IMR-90 (cell line): ENCODE measurements at regions not wholly inside any gene's neighbourhood (a gene's known extent, or its start where the extent isn't known, plus 50 kb on each side); places are given as distances from the start of the nearest gene placed in this dataset.

Source experiments
- ATAC-seq: fragments of 200-7000 bp; cut with Tn5 transposase; 2 replicates; pipeline ENCODE4 v1.9.1; 2020; ENCODE audit warnings: low read depth, mild to moderate bottlenecking, moderate library complexity
- BruUV-seq: library from RNA; stranded (reverse); fragments of 400-500 nt; replicated peaks from 2 replicates; lab custom pipeline; 2021; lab: Mats Ljungman, UMichigan
- CTCF ChIA-PET: fragments of 300-600 bp; formaldehyde crosslinking; extraction: SDS; loops from one replicate; lab custom pipeline; 2021; ENCODE audit warnings: antibody characterized with exemption; lab: Yijun Ruan, JAX
- POLR2A ChIA-PET: fragments of 300-600 bp; sonication (Branson Sonifier 250); formaldehyde crosslinking; loops from one replicate; lab custom pipeline; 2022; ENCODE audit warnings: antibody characterized with exemption; ENCODE audit not compliant: unreplicated experiment; lab: Charles Lee
- DNase-seq: peaks from one replicate; pipeline ENCODE4 v3.0.0; 2013
- H2AFZ ChIP-seq: replicated peaks from 2 replicates; pipeline ENCODE3; 2013; ENCODE audit warnings: low read length, mild to moderate bottlenecking; ENCODE audit not compliant: poor library complexity
- H2AK5ac ChIP-seq: 2 replicates; pipeline ENCODE4 v1.6.1; 2013; ENCODE audit warnings: low read depth, low read length, inconsistent platforms
- H2AK9ac ChIP-seq: replicated peaks from 2 replicates; pipeline ENCODE3; 2013; ENCODE audit warnings: mild to moderate bottlenecking, low read depth, low read length, moderate library complexity; ENCODE audit not compliant: poor library complexity
- H2BK120ac ChIP-seq: 2 replicates; pipeline ENCODE4 v1.6.1; 2013; ENCODE audit warnings: low read depth, low read length, inconsistent platforms
- H2BK15ac ChIP-seq: 3 replicates; pipeline ENCODE4 v1.6.1; 2013; ENCODE audit warnings: low read depth, low read length, inconsistent platforms
- H2BK20ac ChIP-seq: 2 replicates; pipeline ENCODE4 v1.6.1; 2013; ENCODE audit warnings: low read depth, mild to moderate bottlenecking, inconsistent platforms, low read length, moderate library complexity
- H2BK5ac ChIP-seq: 2 replicates; pipeline ENCODE4 v1.6.1; 2013; ENCODE audit warnings: mild to moderate bottlenecking, low read depth, low read length, inconsistent platforms; ENCODE audit not compliant: poor library complexity, severe bottlenecking
- H3K14ac ChIP-seq: replicated peaks from 2 replicates; pipeline ENCODE4 v1.6.1; 2013; ENCODE audit warnings: low read depth, low read length, inconsistent platforms
- H3K18ac ChIP-seq: 2 replicates; pipeline ENCODE4 v1.6.1; 2013; ENCODE audit warnings: low read depth, low read length, control low read depth
- H3K23ac ChIP-seq: 2 replicates; pipeline ENCODE4 v1.6.1; 2013; ENCODE audit warnings: low read depth, low read length, inconsistent platforms
- H3K27ac ChIP-seq: 2 replicates; pipeline ENCODE4 v1.5.1; 2013; ENCODE audit warnings: mild to moderate bottlenecking, control low read depth, low read length; ENCODE audit not compliant: insufficient read depth
- H3K27me3 ChIP-seq: 2 replicates; pipeline ENCODE4 v1.6.1; 2013; ENCODE audit warnings: low read length; ENCODE audit not compliant: control insufficient read depth, insufficient read depth
- H3K36me3 ChIP-seq: 2 replicates; pipeline ENCODE4 v1.6.1; 2013; ENCODE audit warnings: low read length, mixed read lengths; ENCODE audit not compliant: control insufficient read depth, insufficient read depth
- H3K4ac ChIP-seq: 2 replicates; pipeline ENCODE4 v1.6.1; 2013; ENCODE audit warnings: low read depth, low read length, inconsistent platforms
- H3K4me1 ChIP-seq: 2 replicates; pipeline ENCODE4 v1.6.1; 2013; ENCODE audit warnings: low read length, mixed read lengths; ENCODE audit not compliant: control insufficient read depth, insufficient read depth
- H3K4me2 ChIP-seq: 2 replicates; pipeline ENCODE4 v1.6.1; 2013; ENCODE audit warnings: low read depth, mild to moderate bottlenecking, control low read depth, low read length, moderate library complexity
- H3K4me3 ChIP-seq: 2 replicates; pipeline ENCODE4 v1.5.1; 2013; ENCODE audit warnings: low read depth, mild to moderate bottlenecking, control low read depth, low read length, moderate library complexity; ENCODE audit not compliant: insufficient read depth
- H3K56ac ChIP-seq: 2 replicates; pipeline ENCODE4 v1.6.1; 2013; ENCODE audit warnings: low read length, inconsistent platforms; ENCODE audit not compliant: insufficient read depth; ENCODE audit errors: extremely low read depth
- H3K79me1 ChIP-seq, 2 experiments: 2 replicates each; pipeline ENCODE4 v1.6.1; 2013; ENCODE audit warnings: low read length in 2 of 2, inconsistent platforms in 1 of 2, low read depth in 1 of 2
- H3K9ac ChIP-seq: 2 replicates; pipeline ENCODE4 v1.6.1; 2013; ENCODE audit warnings: low read depth, low read length, control low read depth
- H3K9me1 ChIP-seq: 2 replicates; pipeline ENCODE4 v1.6.1; 2013; ENCODE audit warnings: low read length, inconsistent platforms; ENCODE audit not compliant: insufficient read depth
- H3K9me3 ChIP-seq: 2 replicates; pipeline ENCODE4 v1.6.1; 2013; ENCODE audit warnings: low read length; ENCODE audit not compliant: control insufficient read depth, insufficient read depth
- H4K20me1 ChIP-seq: 2 replicates; pipeline ENCODE4 v1.6.1; 2013; ENCODE audit warnings: low read length, inconsistent platforms; ENCODE audit not compliant: insufficient read depth
- H4K5ac ChIP-seq: 2 replicates; pipeline ENCODE4 v1.6.1; 2013; ENCODE audit warnings: mild to moderate bottlenecking, low read depth, low read length, control low read depth
- H4K8ac ChIP-seq, 2 experiments: 2 replicates each; pipeline ENCODE4 v1.6.1; 2013; ENCODE audit warnings: low read depth in 2 of 2, low read length in 2 of 2, control low read depth in 1 of 2, inconsistent platforms in 1 of 2
- H4K91ac ChIP-seq: 2 replicates; pipeline ENCODE4 v1.6.1; 2013; ENCODE audit warnings: low read depth, low read length, inconsistent platforms; ENCODE audit not compliant: insufficient read depth
- BHLHE40 ChIP-seq: fragments of 150-350 bp; IDR thresholded peaks from 2 replicates; pipeline ENCODE4 v1.6.1; 2016; ENCODE audit warnings: mild to moderate bottlenecking, low read depth, low read length
- CEBPB ChIP-seq: IDR thresholded peaks from 2 replicates; pipeline ENCODE4 v1.6.1; 2012; ENCODE audit warnings: low read depth, low read length, improper control_type of control experiment
- CHD1 ChIP-seq: IDR thresholded peaks from 2 replicates; pipeline ENCODE4 v1.6.1; 2012; ENCODE audit warnings: low read depth, low read length, improper control_type of control experiment
- ELK1 ChIP-seq: fragments of 150-350 bp; IDR thresholded peaks from 2 replicates; pipeline ENCODE4 v1.6.1; 2016; ENCODE audit warnings: low read depth, mild to moderate bottlenecking, low read length, moderate library complexity, borderline replicate concordance
- FOS ChIP-seq: fragments of 150-350 bp; IDR thresholded peaks from 2 replicates; pipeline ENCODE4 v1.6.1; 2016; ENCODE audit warnings: low read depth, low read length
- MAFK ChIP-seq: IDR thresholded peaks from 2 replicates; pipeline ENCODE4 v1.6.1; 2012; ENCODE audit warnings: low read depth, low read length, improper control_type of control experiment
- MAZ ChIP-seq: IDR thresholded peaks from 2 replicates; pipeline ENCODE4 v1.6.1; 2012; ENCODE audit warnings: low read depth, mild to moderate bottlenecking, low read length, improper control_type of control experiment, moderate library complexity, borderline replicate concordance
- NFE2L2 ChIP-seq: fragments of 150-350 bp; IDR thresholded peaks from 2 replicates; pipeline ENCODE4 v1.6.1; 2016; ENCODE audit warnings: low read depth, mild to moderate bottlenecking, low read length
- RAD21 ChIP-seq: IDR thresholded peaks from 2 replicates; pipeline ENCODE4 v1.6.1; 2012; ENCODE audit warnings: low read length, improper control_type of control experiment
- RCOR1 ChIP-seq: IDR thresholded peaks from 2 replicates; pipeline ENCODE4 v1.6.1; 2012; ENCODE audit warnings: mild to moderate bottlenecking, low read length, improper control_type of control experiment; ENCODE audit not compliant: insufficient replicate concordance
- RFX5 ChIP-seq: IDR thresholded peaks from 2 replicates; pipeline ENCODE4 v1.8.0; 2012; ENCODE audit warnings: low read depth, mild to moderate bottlenecking, low read length, moderate library complexity
- SMC3 ChIP-seq: fragments of 150-350 bp; IDR thresholded peaks from 2 replicates; pipeline ENCODE4 v1.6.1; 2016; ENCODE audit warnings: low read depth, mild to moderate bottlenecking, antibody characterized with exemption, low read length, moderate library complexity
- USF2 ChIP-seq: fragments of 150-350 bp; IDR thresholded peaks from 2 replicates; pipeline ENCODE4 v1.6.1; 2017; ENCODE audit warnings: mild to moderate bottlenecking, antibody characterized with exemption, low read length, low read depth
- WGBS, 2 experiments: methylation state at CpG; one replicate each; pipeline versions ENCODE4 v1.1.5 to v1.1.7; 2013; ENCODE audit warnings: missing lambda C conversion rate in 2 of 2; ENCODE audit not compliant: insufficient read length in 1 of 2; ENCODE audit errors: extremely low coverage in 2 of 2; 5-methylcytosine and 5-hydroxymethylcytosine counted together
- dilution Hi-C: fragments of 300-500 bp; cut with HindIII; formaldehyde crosslinking; loops from one replicate; pipeline ENCODE4 v1.14.3; 2018; ENCODE audit warnings: low sequenced_read_pairs; ENCODE audit not compliant: unreplicated experiment
- in situ Hi-C: fragments of 300-500 bp; cut with MboI; formaldehyde crosslinking; loops from 3 replicates; pipeline ENCODE4 v1.14.3; 2019; ENCODE audit warnings: low sequenced_read_pairs, inconsistent platforms, mixed read lengths
- intact Hi-C: fragments of 100-400 bp; cut with micrococcal nuclease; formaldehyde crosslinking; loops from 2 replicates; pipeline ENCODE4 v1.10.0; 2022

- H3K4me3 ChIP-seq: no peak overlapping the region
- H3K4me2 ChIP-seq: peak overlapping the region; percentile 69
- no peak overlapping the region for H4K5ac ChIP-seq
- no peaks in the 10 kb centered on the region for H3K79me1 ChIP-seq
- ChIA-PET CTCF (interaction anchor here (1.1 kb wide), 1 partner anchor 156 kb away, joined by 3 read pairs; no protein-coding TSS in a partner anchor), POLR2A (no interaction called here)
- peak overlapping the region; percentile 19; the same call in 1 of the 2 replicates for H3K27ac ChIP-seq
- peak overlapping the region; percentile 30 for H2BK5ac ChIP-seq
- H4K91ac ChIP-seq: no peak overlapping the region; the same call in 1 of the 2 replicates
- in situ Hi-C loops: no loop called here
- H2BK15ac ChIP-seq: peak overlapping the region; percentile 31; the same call in 1 of the 3 replicates
- BruUV-seq: no TSS peak
- H3K4ac ChIP-seq: peak overlapping the region; percentile 34; the same call in 1 of the 2 replicates
- H3K56ac ChIP-seq: no peak overlapping the region
- WGBS, 2 experiments: 4% methylated on average over 3 of the region's 7 CpGs; no CpG with 5 or more reads in 1 of the 2 experiments
- no peak for TF ChIP-seq ELK1
- TF ChIP-seq BHLHE40: no peak
- no peak for TF ChIP-seq CEBPB
- TF ChIP-seq RCOR1: no peak
- TF ChIP-seq CHD1: no peak
- TF ChIP-seq SMC3: no peak
- TF ChIP-seq MAFK: no peak
- TF ChIP-seq RFX5: no peak
- TF ChIP-seq MAZ: no peak
- TF ChIP-seq FOS: no peak
- TF ChIP-seq USF2: no peak
- no peak for TF ChIP-seq NFE2L2
- TF ChIP-seq RAD21: no peak
- peak overlapping the region in 1 of 2 experiments; percentile 18; a peak in 1 of 4 replicates for H4K8ac ChIP-seq
- peak overlapping the region; percentile 34; the same call in 1 of the 2 replicates for H3K18ac ChIP-seq
- ATAC-seq (peak; percentile 76), DNase-seq (peak; percentile 82)
- no peaks in the 10 kb centered on the region for H3K36me3 ChIP-seq
- intact Hi-C loops: no loop called here
- dilution Hi-C loops: no loop called here
- peak overlapping the region; percentile 66 for H2BK20ac ChIP-seq
- H2AK5ac ChIP-seq: 0 out of 2 replicates have a peak overlapping the region, but pooled peaks have one; percentile 7
- no peaks in the 10 kb centered on the region for H3K9me3 ChIP-seq
- H3K9me1 ChIP-seq: peaks cover 13% of the 10 kb centered on the region
- peaks cover 4% of the 10 kb centered on the region for H3K27me3 ChIP-seq
- H3K4me1 ChIP-seq: peaks cover 13% of the 10 kb centered on the region
- no peak overlapping the region for H2AK9ac ChIP-seq
- peak overlapping the region; percentile 39; the same call in 1 of the 2 replicates for H3K14ac ChIP-seq
- no peak overlapping the region for H3K9ac ChIP-seq
- H3K23ac ChIP-seq: peak overlapping the region; percentile 40; the same call in 1 of the 2 replicates
- no peaks in the 10 kb centered on the region for H4K20me1 ChIP-seq
- peak overlapping the region; percentile 60 for H2AFZ ChIP-seq
- H2BK120ac ChIP-seq: peak overlapping the region; percentile 47
Measured at GRCh38 chr14:58864751-58865513, 227.2 kb downstream of the DACT1 start.
